Keratinocyte (primary cell): ENCODE measurements at regions not wholly inside any gene's neighbourhood (a gene's known extent, or its start where the extent isn't known, plus 50 kb on each side); places are given as distances from the start of the nearest gene placed in this dataset.

Experiments used
- DNase-seq: peaks from one replicate; pipeline ENCODE4 v3.0.0-alpha.2; 2011; ENCODE audit warnings: low read depth, missing footprints, low spot score
- FAIRE-seq: peaks from 2 replicates; lab custom pipeline; 2011; peaks lifted over from hg19 to GRCh38; lab: Jason Lieb, UNC
- H2AFZ ChIP-seq: 2 replicates; pipeline ENCODE4 v1.6.0; 2012; ENCODE audit warnings: low read length, control low read depth, inconsistent platforms; ENCODE audit not compliant: control insufficient read depth
- H3K27ac ChIP-seq: 2 replicates; pipeline ENCODE4 v1.5.1; 2011; ENCODE audit warnings: low read length; ENCODE audit not compliant: control insufficient read depth, insufficient read depth
- H3K27me3 ChIP-seq: 3 replicates; pipeline ENCODE4 v1.6.0; 2011; ENCODE audit warnings: low read length; ENCODE audit not compliant: control insufficient read depth, insufficient read depth; ENCODE audit errors: extremely low read depth
- H3K36me3 ChIP-seq, 2 experiments: 2 replicates in 1 of 2; 3 replicates in 1 of 2; pipeline ENCODE4 v1.5.1; 2011; ENCODE audit warnings: low read length in 2 of 2, mild to moderate bottlenecking in 1 of 2; ENCODE audit not compliant: control insufficient read depth in 2 of 2, insufficient read depth in 2 of 2; ENCODE audit errors: extremely low read depth in 1 of 2
- H3K4me1 ChIP-seq: 3 replicates; pipeline ENCODE4 v1.5.1; 2011; ENCODE audit warnings: low read length; ENCODE audit not compliant: control insufficient read depth, insufficient read depth; ENCODE audit errors: extremely low read depth
- H3K4me2 ChIP-seq: 3 replicates; pipeline ENCODE4 v1.6.0; 2011; ENCODE audit warnings: low read depth, low read length; ENCODE audit not compliant: control insufficient read depth, insufficient read depth; ENCODE audit errors: extremely low read depth
- H3K4me3 ChIP-seq, 3 experiments: fragments of 200-600 bp in 1 of 3; sonication (generic) in 1 of 3; 2 replicates in 2 of 3; 3 replicates in 1 of 3; pipeline ENCODE4 v1.5.1; 2011 to 2016; ENCODE audit warnings: low read length in 3 of 3, mild to moderate bottlenecking in 3 of 3, control low read depth in 2 of 3, inconsistent platforms in 1 of 3, low read depth in 1 of 3, mixed read lengths in 1 of 3, mixed run types in 1 of 3, moderate library complexity in 1 of 3; ENCODE audit not compliant: control insufficient read depth in 2 of 3, insufficient read depth in 2 of 3; ENCODE audit errors: extremely low read depth in 1 of 3
- H3K79me2 ChIP-seq: 2 replicates; pipeline ENCODE4 v1.6.0; 2012; ENCODE audit warnings: low read length; ENCODE audit not compliant: control insufficient read depth, insufficient read depth
- H3K9ac ChIP-seq: 3 replicates; pipeline ENCODE4 v1.6.0; 2011; ENCODE audit warnings: low read length; ENCODE audit not compliant: control insufficient read depth, insufficient read depth; ENCODE audit errors: extremely low read depth
- H3K9me1 ChIP-seq: 3 replicates; pipeline ENCODE4 v1.6.0; 2011; ENCODE audit warnings: low read length; ENCODE audit not compliant: control insufficient read depth, insufficient read depth; ENCODE audit errors: extremely low read depth
- H3K9me3 ChIP-seq: 2 replicates; pipeline ENCODE4 v1.5.1; 2012; ENCODE audit warnings: low read depth, low read length; ENCODE audit not compliant: control insufficient read depth
- H4K20me1 ChIP-seq: 3 replicates; pipeline ENCODE4 v1.6.0; 2011; ENCODE audit warnings: low read length; ENCODE audit not compliant: control insufficient read depth, insufficient read depth; ENCODE audit errors: extremely low read depth
- CTCF ChIP-seq, 3 experiments: IDR thresholded peaks in 1 of 3; conservative IDR thresholded peaks in 1 of 3; optimal IDR thresholded peaks in 1 of 3; 2 replicates in 2 of 3; 3 replicates in 1 of 3; pipeline versions ENCODE3 to v1.5.1; 2011; ENCODE audit warnings: low read length in 3 of 3, mild to moderate bottlenecking in 3 of 3, moderate library complexity in 2 of 3, control low read depth in 1 of 3, inconsistent platforms in 1 of 3; ENCODE audit not compliant: insufficient read depth in 2 of 3; ENCODE audit errors: extremely low read depth in 1 of 3
- EZH2 ChIP-seq: IDR thresholded peaks from one replicate; pipeline ENCODE4 v1.6.1; 2012; ENCODE audit warnings: inconsistent platforms, mild to moderate bottlenecking, low read length, moderate library complexity
- dilution Hi-C: fragments of 300-500 bp; cut with MboI; formaldehyde crosslinking; loops from one replicate; pipeline ENCODE4 v1.7.0; 2020; ENCODE audit warnings: low sequenced_read_pairs; ENCODE audit not compliant: extremely low pct_ligation_motif_present

GRCh38 chr4:144499777-144500176, 146.2 kb upstream of the HHIP start:
- no peaks in the 10 kb centered on the region for H3K9me3 ChIP-seq
- no peak for FAIRE-seq

GRCh38 chr4:144501231-144501780, 144.7 kb upstream of the HHIP start:
- dilution Hi-C loops: no loop called here
- Histone ChIP-seq H4K20me1 (no peaks in the 10 kb centered on the region), H3K79me2 (no peaks in the 10 kb centered on the region), H3K9me3 (no peaks in the 10 kb centered on the region), H3K4me1 (no peaks in the 10 kb centered on the region), H3K4me3 (no peak overlapping the region), H3K9me1 (no peaks in the 10 kb centered on the region), H3K27ac (no peak overlapping the region), H3K9ac (no peak overlapping the region), H3K27me3 (no peaks in the 10 kb centered on the region), H3K4me2 (no peak overlapping the region), H3K36me3 (no peaks in the 10 kb centered on the region), H2AFZ (no peak overlapping the region)
- no peak for FAIRE-seq
- no peak for DNase-seq
- no peak for TF ChIP-seq CTCF (optimal IDR thresholded peaks at IDR 0.05 in 1 of 3, IDR thresholded peaks at IDR 0.05 in 1 of 3, conservative IDR thresholded peaks at IDR 0.05 in 1 of 3; ENCODE audit: extremely low read depth in 1 of 3, insufficient read depth in 2 of 3, low read length in 3 of 3)
- TF ChIP-seq EZH2: no peak

More at GRCh38 chr4:144499777-144500176, 146.2 kb upstream of the HHIP start:
- H3K36me3 ChIP-seq: no peaks in the 10 kb centered on the region
- no peaks in the 10 kb centered on the region for H3K9me1 ChIP-seq
- no peak overlapping the region for H3K27ac ChIP-seq
- no peak for DNase-seq
- no peak overlapping the region for H3K4me2 ChIP-seq
- H4K20me1 ChIP-seq: no peaks in the 10 kb centered on the region
- H3K27me3 ChIP-seq: no peaks in the 10 kb centered on the region
- no peak overlapping the region for H3K9ac ChIP-seq
- no peaks in the 10 kb centered on the region for H3K4me1 ChIP-seq
- H3K79me2 ChIP-seq: no peaks in the 10 kb centered on the region
- TF ChIP-seq EZH2: no peak
- TF ChIP-seq CTCF (optimal IDR thresholded peaks at IDR 0.05 in 1 of 3, IDR thresholded peaks at IDR 0.05 in 1 of 3, conservative IDR thresholded peaks at IDR 0.05 in 1 of 3; ENCODE audit: extremely low read depth in 1 of 3, insufficient read depth in 2 of 3, low read length in 3 of 3): no peak
- dilution Hi-C loops: no loop called here
- H2AFZ ChIP-seq: no peak overlapping the region
- H3K4me3 ChIP-seq: no peak overlapping the region
